ENCODE measurements at regions not wholly inside any gene's neighbourhood (a gene's known extent, or its start where the extent isn't known, plus 50 kb on each side); places are given as distances from the start of the nearest gene placed in this dataset.

GRCh38 chr6:14275493-14275851 lies 157.9 kb downstream of the CD83 start:
- TF ChIP-seq CTCF (conservative IDR thresholded peaks at IDR 0.05), result no peak
- Histone ChIP-seq H3T11ph (ENCODE audit: low read length) (no peak overlapping the region), H3K9me3 (ENCODE audit: control insufficient read depth, low read depth, low read length) (no peaks in the 10 kb centered on the region), H4K20me1 (ENCODE audit: control insufficient read depth, insufficient read depth, insufficient read length) (no peaks in the 10 kb centered on the region), H4K91ac (ENCODE audit: insufficient read length, low read depth, low read length) (no peak overlapping the region), H3K4me2 (ENCODE audit: insufficient read depth, insufficient read length, low read length) (no peak overlapping the region), H3K23me2 (ENCODE audit: insufficient read length, low read depth, low read length, poor library complexity, severe bottlenecking) (no peaks in the 10 kb centered on the region), H2BK20ac (ENCODE audit: low read depth, low read length, poor library complexity, severe bottlenecking) (no peak overlapping the region), H2BK12ac (ENCODE audit: insufficient read length, low read depth, low read length) (no peak overlapping the region), H3K14ac (ENCODE audit: insufficient read depth, low read length) (peak overlapping the region; percentile 21; the same call in 1 of the 2 replicates), H4K8ac (replicated peaks; ENCODE audit: insufficient read length, low read depth, low read length) (no peak overlapping the region), H4K5ac (ENCODE audit: insufficient read length, low read depth, low read length) (no peak overlapping the region), H3K56ac (ENCODE audit: insufficient read length, low read depth, low read length) (no peak overlapping the region), H3K79me1 (ENCODE audit: insufficient read depth, low read depth, low read length, poor library complexity, severe bottlenecking) (no peaks in the 10 kb centered on the region), H2BK120ac (ENCODE audit: low read depth, low read length, poor library complexity, severe bottlenecking) (no peak overlapping the region), H3K27me3 (ENCODE audit: insufficient read depth, low read length) (no peaks in the 10 kb centered on the region; the same call in 1 of the 2 replicates), H3K4ac (ENCODE audit: low read depth, low read length) (no peak overlapping the region), H3K4me1 (ENCODE audit: insufficient read depth, low read length) (peaks cover 8% of the 10 kb centered on the region; the same call in 1 of the 2 replicates), H2BK15ac (ENCODE audit: low read depth, low read length) (no peak overlapping the region), H2BK5ac (ENCODE audit: insufficient read length, low read length) (no peak overlapping the region), H2AK5ac (ENCODE audit: insufficient read length, low read length) (no peak overlapping the region), H3K9ac (ENCODE audit: extremely low read depth, insufficient read length, low read length) (no peak overlapping the region), H3K79me2 (ENCODE audit: insufficient read depth, low read length) (no peaks in the 10 kb centered on the region), H3K27ac (ENCODE audit: insufficient read length, low read depth, low read length) (no peak overlapping the region), H3K18ac (ENCODE audit: insufficient read length, low read depth, low read length) (no peak overlapping the region), H2AFZ (ENCODE audit: low read length) (no peak overlapping the region), H3K23ac (ENCODE audit: insufficient read length, low read depth, low read length) (no peak overlapping the region)
- Mint-ChIP-seq H3K27me3 (ENCODE audit: low read depth) (peaks cover 65% of the 10 kb centered on the region), H3K9me3 (peaks cover 7 to 11% of the 10 kb centered on the region in 2 experiments), H3K4me3 (no peak overlapping the region), H3K4me1 (peaks cover 25 to 54% of the 10 kb centered on the region in 2 experiments), H3K27ac (no peak overlapping the region), H3K36me3 (ENCODE audit: insufficient read depth in 1 of 3, low read depth in 3 of 3) (peaks cover 7 to 15% (median 8%) of the 10 kb centered on the region in 3 experiments)
- WGBS (ENCODE audit: extremely low coverage, insufficient read length, low lambda C conversion rate), result no CpG with 5 or more reads among the region's 9 CpGs
- peak; percentile 43 for DNase-seq
